ENCODE measurements at regions not wholly inside any gene's neighbourhood (a gene's known extent, or its start where the extent isn't known, plus 50 kb on each side); places are given as distances from the start of the nearest gene placed in this dataset.

GRCh38 chr11:103566116-103566515 lies 456.9 kb downstream of the DYNC2H1 start:
- TF ChIP-seq CTCF (conservative IDR thresholded peaks at IDR 0.05): no peak
- no peak for TF ChIP-seq ZFX (IDR thresholded peaks at IDR 0.05)
